SK-N-SH treated with all-trans-retinoic acid at 6 μM for 48 hours (cell line): ENCODE measurements at regions not wholly inside any gene's neighbourhood (a gene's known extent, or its start where the extent isn't known, plus 50 kb on each side); places are given as distances from the start of the nearest gene placed in this dataset.
A peak's percentile ranks its signal among the peaks of the same experiment; 100 is the strongest.

Experiments used
- ATAC-seq: fragments of 200-7000 bp; cut with Tn5 transposase; 3 replicates; pipeline ENCODE4 v1.9.1; 2020; ENCODE audit warnings: mild to moderate bottlenecking, moderate library complexity
- ARNTL ChIP-seq: fragments of 450-650 bp; formaldehyde crosslinking; IDR thresholded peaks from 2 replicates; pipeline ENCODE4 v1.5.0; 2020; ENCODE audit warnings: low read depth, mild to moderate bottlenecking, moderate library complexity, borderline replicate concordance
- BACH2 ChIP-seq: fragments of 250-450 bp; sonication (Bioruptor Pico); IDR thresholded peaks from 2 replicates; pipeline ENCODE4 v1.9.0; 2021; ENCODE audit warnings: mild to moderate bottlenecking, borderline replicate concordance
- CSDC2 ChIP-seq: fragments of 250-450 bp; sonication (Bioruptor Pico); IDR thresholded peaks from 2 replicates; pipeline ENCODE4 v1.5.0; 2020; ENCODE audit warnings: mild to moderate bottlenecking, moderate library complexity
- GLIS3 ChIP-seq: fragments of 250-450 bp; sonication (Bioruptor Pico); IDR thresholded peaks from 2 replicates; pipeline ENCODE4 v1.5.0; 2020; ENCODE audit warnings: mild to moderate bottlenecking, moderate library complexity
- ISL1 ChIP-seq: fragments of 250-450 bp; sonication (Bioruptor Pico); IDR thresholded peaks from 2 replicates; pipeline ENCODE4 v2.1.2; 2022; ENCODE audit warnings: mild to moderate bottlenecking, moderate library complexity
- OSR1 ChIP-seq: fragments of 250-450 bp; sonication (Bioruptor Pico); IDR thresholded peaks from 2 replicates; pipeline ENCODE4 v1.8.0; 2022; ENCODE audit warnings: moderate library complexity, mild to moderate bottlenecking, inconsistent platforms
- RARB ChIP-seq: fragments of 250-450 bp; sonication (Bioruptor Pico); IDR thresholded peaks from 2 replicates; pipeline ENCODE4 v1.8.0; 2021; ENCODE audit warnings: mild to moderate bottlenecking, moderate library complexity
- SNAI2 ChIP-seq: fragments of 250-450 bp; sonication (Bioruptor Pico); IDR thresholded peaks from 2 replicates; pipeline ENCODE4 v1.5.0; 2020; ENCODE audit warnings: mild to moderate bottlenecking, moderate library complexity
- TOX ChIP-seq: fragments of 250-450 bp; sonication (Bioruptor Pico); IDR thresholded peaks from 2 replicates; pipeline ENCODE4 v1.8.0; 2021; ENCODE audit warnings: mild to moderate bottlenecking, moderate library complexity, borderline replicate concordance
- ZFP3 ChIP-seq: fragments of 250-450 bp; sonication (Bioruptor Pico); IDR thresholded peaks from 2 replicates; pipeline ENCODE4 v1.5.0; 2020; ENCODE audit warnings: mild to moderate bottlenecking, moderate library complexity
- ZFP30 ChIP-seq: fragments of 450-650 bp; formaldehyde crosslinking; IDR thresholded peaks from 2 replicates; pipeline ENCODE4 v1.5.0; 2022; ENCODE audit warnings: mild to moderate bottlenecking, moderate library complexity
- ZNF565 ChIP-seq: fragments of 450-650 bp; formaldehyde crosslinking; conservative IDR thresholded peaks from 2 replicates; pipeline ENCODE4 v1.5.0; 2020; ENCODE audit warnings: low read depth, mild to moderate bottlenecking, moderate library complexity
- ZNF8 ChIP-seq: fragments of 450-650 bp; formaldehyde crosslinking; IDR thresholded peaks from 2 replicates; pipeline ENCODE4 v1.5.0; 2020; ENCODE audit warnings: mild to moderate bottlenecking, moderate library complexity
- TF ChIP-seq, protein P1 (sequence below): fragments of 250-450 bp; sonication (Bioruptor Pico); IDR thresholded peaks from 2 replicates; pipeline ENCODE4 v1.8.0; 2021; ENCODE audit warnings: low read depth, mild to moderate bottlenecking, moderate library complexity, borderline replicate concordance
- TF ChIP-seq, protein P2 (sequence below): fragments of 250-450 bp; sonication (Bioruptor Pico); IDR thresholded peaks from 2 replicates; pipeline ENCODE4 v1.5.1; 2021; ENCODE audit warnings: mild to moderate bottlenecking, moderate library complexity
- TF ChIP-seq, protein P3 (sequence below): fragments of 250-450 bp; sonication (Bioruptor Pico); IDR thresholded peaks from 2 replicates; pipeline ENCODE4 v1.5.1; 2020; ENCODE audit warnings: low read depth, mild to moderate bottlenecking, moderate library complexity
- TF ChIP-seq, protein P4 (sequence below): fragments of 250-450 bp; sonication (Bioruptor Pico); IDR thresholded peaks from 2 replicates; pipeline ENCODE4 v1.8.0; 2020; ENCODE audit warnings: mild to moderate bottlenecking, moderate library complexity, borderline replicate concordance

DNA sequence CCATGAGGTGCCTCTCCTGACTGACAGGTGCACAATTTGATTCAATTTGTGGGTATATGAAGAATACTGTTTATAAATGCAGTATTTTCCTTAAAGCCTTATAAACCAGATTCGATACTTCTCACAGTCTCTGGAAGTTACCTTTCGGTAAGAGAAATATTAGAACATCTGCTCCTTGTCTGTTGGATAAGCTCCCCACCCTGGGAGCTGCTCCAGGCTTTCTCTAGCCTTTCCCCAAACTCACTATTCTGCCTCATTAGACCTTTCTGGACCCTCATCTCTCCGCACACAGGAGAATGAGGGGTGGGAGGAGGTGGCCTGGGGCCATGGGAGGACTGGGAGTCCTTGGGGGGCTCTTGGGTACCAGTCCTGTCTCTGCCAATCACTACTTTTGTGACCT lies 59.8 kb upstream of the TBC1D21 start (continued):
- TF ChIP-seq, protein P1, sequence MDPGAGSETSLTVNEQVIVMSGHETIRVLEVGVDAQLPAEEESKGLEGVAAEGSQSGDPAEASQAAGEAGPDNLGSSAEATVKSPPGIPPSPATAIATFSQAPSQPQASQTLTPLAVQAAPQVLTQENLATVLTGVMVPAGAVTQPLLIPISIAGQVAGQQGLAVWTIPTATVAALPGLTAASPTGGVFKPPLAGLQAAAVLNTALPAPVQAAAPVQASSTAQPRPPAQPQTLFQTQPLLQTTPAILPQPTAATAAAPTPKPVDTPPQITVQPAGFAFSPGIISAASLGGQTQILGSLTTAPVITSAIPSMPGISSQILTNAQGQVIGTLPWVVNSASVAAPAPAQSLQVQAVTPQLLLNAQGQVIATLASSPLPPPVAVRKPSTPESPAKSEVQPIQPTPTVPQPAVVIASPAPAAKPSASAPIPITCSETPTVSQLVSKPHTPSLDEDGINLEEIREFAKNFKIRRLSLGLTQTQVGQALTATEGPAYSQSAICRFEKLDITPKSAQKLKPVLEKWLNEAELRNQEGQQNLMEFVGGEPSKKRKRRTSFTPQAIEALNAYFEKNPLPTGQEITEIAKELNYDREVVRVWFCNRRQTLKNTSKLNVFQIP (CRISPR knock-in tag), result no peak
- TF ChIP-seq BACH2 (CRISPR knock-in tag), result no peak
- no peak for TF ChIP-seq CSDC2 (CRISPR knock-in tag)

DNA sequence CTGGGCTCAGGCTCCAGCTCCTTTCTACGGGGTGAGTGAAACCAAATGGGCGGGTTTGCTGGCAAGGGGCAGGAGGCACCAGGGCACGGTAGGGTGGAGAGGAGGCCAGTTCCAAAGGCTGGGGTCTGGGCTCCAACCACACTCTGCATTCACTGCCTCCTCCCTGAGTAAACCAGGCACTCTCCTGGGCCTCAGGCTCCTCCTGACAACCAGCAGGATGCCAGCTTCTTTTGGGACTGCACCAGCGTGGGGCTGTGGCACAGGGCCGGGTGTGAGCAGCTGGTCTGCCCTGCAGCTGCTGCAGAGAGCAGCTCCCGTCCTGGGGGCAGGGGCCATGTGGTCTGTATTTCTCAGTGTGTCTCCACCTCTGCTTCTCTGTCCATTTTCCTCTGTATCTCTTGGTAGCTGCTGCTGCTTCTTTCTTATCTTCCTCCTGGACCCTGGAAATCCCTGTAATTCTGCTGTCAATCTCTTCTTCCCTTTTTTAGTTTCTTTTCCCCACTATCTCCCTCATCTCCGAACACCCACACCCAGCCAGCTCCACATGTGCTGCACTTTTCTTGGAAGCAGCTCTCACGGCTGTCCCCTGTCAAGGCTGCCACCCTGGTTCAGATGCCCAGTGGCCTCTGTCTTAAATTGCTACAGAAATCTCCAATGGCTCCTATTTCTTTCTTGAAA lies 54.9 kb upstream of the TBC1D21 start:
- peak; percentile 55; the same call in 2 of the 3 replicates for ATAC-seq
- TF ChIP-seq, protein P2, sequence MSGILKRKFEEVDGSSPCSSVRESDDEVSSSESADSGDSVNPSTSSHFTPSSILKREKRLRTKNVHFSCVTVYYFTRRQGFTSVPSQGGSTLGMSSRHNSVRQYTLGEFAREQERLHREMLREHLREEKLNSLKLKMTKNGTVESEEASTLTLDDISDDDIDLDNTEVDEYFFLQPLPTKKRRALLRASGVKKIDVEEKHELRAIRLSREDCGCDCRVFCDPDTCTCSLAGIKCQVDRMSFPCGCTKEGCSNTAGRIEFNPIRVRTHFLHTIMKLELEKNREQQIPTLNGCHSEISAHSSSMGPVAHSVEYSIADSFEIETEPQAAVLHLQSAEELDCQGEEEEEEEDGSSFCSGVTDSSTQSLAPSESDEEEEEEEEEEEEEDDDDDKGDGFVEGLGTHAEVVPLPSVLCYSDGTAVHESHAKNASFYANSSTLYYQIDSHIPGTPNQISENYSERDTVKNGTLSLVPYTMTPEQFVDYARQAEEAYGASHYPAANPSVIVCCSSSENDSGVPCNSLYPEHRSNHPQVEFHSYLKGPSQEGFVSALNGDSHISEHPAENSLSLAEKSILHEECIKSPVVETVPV, result no peak
- no peak for TF ChIP-seq ISL1
- no peak for TF ChIP-seq BACH2 (CRISPR knock-in tag)
- TF ChIP-seq OSR1, result no peak

DNA sequence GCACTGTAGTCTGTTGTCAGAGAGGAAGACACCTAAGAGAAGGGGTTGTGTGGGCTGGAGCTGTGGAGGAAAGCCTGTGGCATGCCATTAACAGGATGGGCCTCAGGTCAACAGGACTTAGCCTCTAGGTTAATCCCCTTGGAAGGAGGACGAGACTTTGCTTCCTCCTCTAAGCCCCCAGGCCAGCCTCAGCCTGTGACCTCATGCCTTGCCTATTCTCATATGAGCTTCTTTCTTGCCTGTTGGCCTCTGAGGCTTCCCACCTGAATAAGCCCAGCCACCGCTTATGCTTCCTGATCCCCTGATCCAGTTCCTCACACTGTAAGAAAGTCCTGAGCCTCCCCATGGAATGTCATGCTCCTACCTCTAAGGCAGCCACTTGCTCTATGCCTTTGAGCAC lies 52.2 kb upstream of the TBC1D21 start:
- ATAC-seq, result no peak
- TF ChIP-seq RARB (no peak), ZFP3 (CRISPR knock-in tag) (no peak), ARNTL (CRISPR knock-in tag) (no peak), ISL1 (no peak), SNAI2 (CRISPR knock-in tag) (no peak), ZNF565 (no peak), ZNF8 (CRISPR knock-in tag) (no peak), ZFP30 (CRISPR knock-in tag) (no peak), CSDC2 (CRISPR knock-in tag) (no peak), GLIS3 (no peak), TOX (no peak)
- TF ChIP-seq, protein P1 (CRISPR knock-in tag), result no peak
- TF ChIP-seq, protein P2, result no peak
- TF ChIP-seq, protein P3, sequence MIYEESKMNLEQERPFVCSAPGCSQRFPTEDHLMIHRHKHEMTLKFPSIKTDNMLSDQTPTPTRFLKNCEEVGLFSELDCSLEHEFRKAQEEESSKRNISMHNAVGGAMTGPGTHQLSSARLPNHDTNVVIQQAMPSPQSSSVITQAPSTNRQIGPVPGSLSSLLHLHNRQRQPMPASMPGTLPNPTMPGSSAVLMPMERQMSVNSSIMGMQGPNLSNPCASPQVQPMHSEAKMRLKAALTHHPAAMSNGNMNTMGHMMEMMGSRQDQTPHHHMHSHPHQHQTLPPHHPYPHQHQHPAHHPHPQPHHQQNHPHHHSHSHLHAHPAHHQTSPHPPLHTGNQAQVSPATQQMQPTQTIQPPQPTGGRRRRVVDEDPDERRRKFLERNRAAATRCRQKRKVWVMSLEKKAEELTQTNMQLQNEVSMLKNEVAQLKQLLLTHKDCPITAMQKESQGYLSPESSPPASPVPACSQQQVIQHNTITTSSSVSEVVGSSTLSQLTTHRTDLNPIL (CRISPR knock-in tag), result no peak
- TF ChIP-seq, protein P4, sequence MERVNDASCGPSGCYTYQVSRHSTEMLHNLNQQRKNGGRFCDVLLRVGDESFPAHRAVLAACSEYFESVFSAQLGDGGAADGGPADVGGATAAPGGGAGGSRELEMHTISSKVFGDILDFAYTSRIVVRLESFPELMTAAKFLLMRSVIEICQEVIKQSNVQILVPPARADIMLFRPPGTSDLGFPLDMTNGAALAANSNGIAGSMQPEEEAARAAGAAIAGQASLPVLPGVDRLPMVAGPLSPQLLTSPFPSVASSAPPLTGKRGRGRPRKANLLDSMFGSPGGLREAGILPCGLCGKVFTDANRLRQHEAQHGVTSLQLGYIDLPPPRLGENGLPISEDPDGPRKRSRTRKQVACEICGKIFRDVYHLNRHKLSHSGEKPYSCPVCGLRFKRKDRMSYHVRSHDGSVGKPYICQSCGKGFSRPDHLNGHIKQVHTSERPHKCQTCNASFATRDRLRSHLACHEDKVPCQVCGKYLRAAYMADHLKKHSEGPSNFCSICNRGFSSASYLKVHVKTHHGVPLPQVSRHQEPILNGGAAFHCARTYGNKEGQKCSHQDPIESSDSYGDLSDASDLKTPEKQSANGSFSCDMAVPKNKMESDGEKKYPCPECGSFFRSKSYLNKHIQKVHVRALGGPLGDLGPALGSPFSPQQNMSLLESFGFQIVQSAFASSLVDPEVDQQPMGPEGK (CRISPR knock-in tag), result no peak

DNA sequence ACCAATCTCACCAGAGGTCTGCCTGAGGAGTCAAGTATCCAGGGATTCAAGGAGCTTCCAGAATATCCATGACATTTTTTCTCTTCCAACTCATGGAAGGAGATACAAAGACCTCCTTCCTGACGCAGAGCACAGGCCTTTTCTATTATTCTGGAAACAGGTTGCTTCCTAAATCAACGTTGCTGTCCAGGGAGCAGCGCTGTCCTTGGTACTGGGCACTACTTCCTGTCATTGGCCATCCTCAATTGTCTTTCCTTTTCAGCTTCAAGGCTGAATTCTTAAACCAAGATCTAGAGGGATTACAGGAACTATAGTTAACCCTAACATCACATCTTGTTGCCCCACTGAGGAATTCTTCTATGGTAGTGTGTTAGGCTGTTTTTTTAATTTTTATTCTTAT lies 50.4 kb upstream of the TBC1D21 start:
- TF ChIP-seq SNAI2 (CRISPR knock-in tag) (peak; percentile 96), ARNTL (CRISPR knock-in tag) (no peak)
- no peak for ATAC-seq
